SU-DHL-6 (cell line): ENCODE measurements at regions not wholly inside any gene's neighbourhood (a gene's known extent, or its start where the extent isn't known, plus 50 kb on each side); places are given as distances from the start of the nearest gene placed in this dataset.

Experiments
- H2AFZ ChIP-seq: fragments of 200-600 bp; sonication (generic); 2 replicates; pipeline ENCODE4 v1.6.1; 2014; ENCODE audit warnings: low read depth, mild to moderate bottlenecking, moderate library complexity, mixed read lengths, antibody characterized with exemption, low read length; ENCODE audit not compliant: severe bottlenecking
- H3F3A ChIP-seq: fragments of 200-600 bp; shearing (Covaris generic); 2 replicates; pipeline ENCODE4 v1.6.0; 2016; ENCODE audit warnings: antibody characterized with exemption, mild to moderate bottlenecking; ENCODE audit not compliant: insufficient read depth
- H3K27ac ChIP-seq: fragments of 200-600 bp; sonication (generic); 2 replicates; pipeline ENCODE4 v1.5.1; 2016; ENCODE audit warnings: low read depth, mild to moderate bottlenecking, low read length, moderate library complexity, mixed read lengths
- H3K27me3 ChIP-seq: fragments of 200-600 bp; sonication (generic), shearing (Covaris generic); 2 replicates; pipeline ENCODE4 v1.6.0; 2014; ENCODE audit warnings: mild to moderate bottlenecking, low read length
- H3K36me3 ChIP-seq: fragments of 200-600 bp; sonication (generic); 2 replicates; pipeline ENCODE4 v1.6.1; 2014; ENCODE audit warnings: mild to moderate bottlenecking, low read length, mixed read lengths
- H3K4me2 ChIP-seq: fragments of 300-600, 200-600 bp; shearing (Covaris generic), sonication (generic); 2 replicates; pipeline ENCODE4 v1.6.0; 2014; ENCODE audit warnings: low read length, low read depth, mild to moderate bottlenecking; ENCODE audit not compliant: poor library complexity, severe bottlenecking
- H3K4me3 ChIP-seq: fragments of 200-600 bp; sonication (generic); 2 replicates; pipeline ENCODE4 v1.5.1; 2014; ENCODE audit warnings: antibody characterized with exemption, low read length, mild to moderate bottlenecking, mixed read lengths; ENCODE audit not compliant: insufficient read depth, poor library complexity, severe bottlenecking
- H3K79me2 ChIP-seq: fragments of 200-600 bp; sonication (generic); 2 replicates; pipeline ENCODE4 v1.6.1; 2014; ENCODE audit warnings: mild to moderate bottlenecking, low read length, moderate library complexity; ENCODE audit not compliant: insufficient read depth
- H3K9ac ChIP-seq: fragments of 200-600 bp; sonication (generic); 2 replicates; pipeline ENCODE4 v1.7.0; 2014; ENCODE audit warnings: mild to moderate bottlenecking, low read length
- H3K9me2 ChIP-seq: fragments of 200-600 bp; sonication (generic); replicated peaks from 2 replicates; pipeline ENCODE4 v1.6.1; 2014; ENCODE audit warnings: low read length; ENCODE audit not compliant: insufficient read depth
- H3K9me3 ChIP-seq: fragments of 200-600 bp; sonication (generic); 2 replicates; pipeline ENCODE4 v1.6.1; 2014; ENCODE audit warnings: low read length, mixed read lengths; ENCODE audit not compliant: insufficient read depth
- H4K20me1 ChIP-seq: fragments of 200-600 bp; sonication (generic); 2 replicates; pipeline ENCODE4 v1.6.1; 2014; ENCODE audit warnings: low read depth, mild to moderate bottlenecking, antibody characterized with exemption, low read length, moderate library complexity, mixed read lengths
- CTCF ChIP-seq: fragments of 200-600 bp; sonication (generic); IDR thresholded peaks from one replicate; pipeline ENCODE4 v1.5.1; 2017; ENCODE audit warnings: antibody characterized with exemption, mild to moderate bottlenecking, low read length, moderate library complexity; ENCODE audit not compliant: insufficient read depth, poor library complexity, severe bottlenecking
- EZH2phosphoT487 ChIP-seq: fragments of 200-600 bp; sonication (generic), shearing (Covaris generic); conservative IDR thresholded peaks from 2 replicates; pipeline ENCODE4 v1.6.1; 2018; ENCODE audit warnings: mild to moderate bottlenecking, antibody characterized with exemption, low read length, moderate library complexity, mixed read lengths

DNA sequence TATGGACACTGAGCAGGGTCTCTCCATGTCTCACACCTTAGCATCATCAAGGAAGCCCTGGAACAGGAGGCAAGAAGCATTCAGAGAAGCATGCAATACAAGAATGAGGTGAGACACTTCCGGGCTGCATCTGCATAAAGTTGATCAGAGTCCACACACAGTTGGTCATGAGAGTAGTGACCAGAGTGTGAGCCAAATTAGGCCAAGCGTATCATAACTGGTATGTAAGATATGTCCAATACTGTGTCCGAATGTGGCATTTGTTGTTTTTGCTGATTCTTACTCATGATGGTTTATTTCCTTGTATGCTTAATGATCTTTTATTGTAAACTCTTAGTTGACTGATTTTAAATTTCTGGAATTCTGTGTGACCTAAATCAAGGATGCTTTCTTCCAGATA lies 315.7 kb downstream of the INSC start:
- H3K27ac ChIP-seq: no peak overlapping the region
- no peaks in the 10 kb centered on the region for H3F3A ChIP-seq
- H4K20me1 ChIP-seq: no peaks in the 10 kb centered on the region
- H3K79me2 ChIP-seq: no peaks in the 10 kb centered on the region
- no peak overlapping the region for H2AFZ ChIP-seq
- no peaks in the 10 kb centered on the region for H3K27me3 ChIP-seq
- no peaks in the 10 kb centered on the region for H3K36me3 ChIP-seq
- H3K9ac ChIP-seq: no peak overlapping the region
- H3K4me2 ChIP-seq: no peak overlapping the region
- H3K9me3 ChIP-seq: no peaks in the 10 kb centered on the region
- no peaks in the 10 kb centered on the region for H3K9me2 ChIP-seq
- TF ChIP-seq EZH2phosphoT487 (no peak), CTCF (no peak)
- no peak overlapping the region for H3K4me3 ChIP-seq

DNA sequence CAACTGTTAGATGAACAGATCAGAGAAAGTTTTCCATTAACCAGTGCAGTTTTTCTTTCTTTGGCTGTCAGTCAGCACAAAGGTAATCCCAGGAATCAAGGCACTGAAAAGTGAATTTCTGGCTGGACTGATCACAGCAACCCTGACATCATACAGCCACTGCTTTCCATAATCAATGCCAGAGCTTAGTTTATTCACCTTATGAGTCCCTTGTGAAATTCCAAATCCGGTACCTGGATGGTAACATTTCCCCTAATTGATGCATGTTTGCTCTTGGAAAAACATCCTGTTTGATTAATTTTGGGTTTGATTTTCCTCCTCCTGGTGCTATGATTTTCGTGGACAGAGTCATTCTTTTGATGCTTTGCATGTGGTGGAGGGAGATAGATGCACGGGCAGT lies 319.8 kb downstream of the INSC start:
- Histone ChIP-seq H3K9me3 (no peaks in the 10 kb centered on the region), H2AFZ (no peak overlapping the region), H3K9ac (no peak overlapping the region), H3K9me2 (no peaks in the 10 kb centered on the region), H3F3A (no peaks in the 10 kb centered on the region), H3K79me2 (no peaks in the 10 kb centered on the region), H4K20me1 (no peaks in the 10 kb centered on the region), H3K36me3 (no peaks in the 10 kb centered on the region), H3K4me2 (no peak overlapping the region), H3K4me3 (no peak overlapping the region), H3K27ac (no peak overlapping the region), H3K27me3 (no peaks in the 10 kb centered on the region)
- no peak for TF ChIP-seq CTCF
- TF ChIP-seq EZH2phosphoT487: no peak

GRCh38 chr11:15446315-15446714 lies 331.6 kb downstream of the INSC start:
- no peaks in the 10 kb centered on the region for H4K20me1 ChIP-seq
- no peak overlapping the region for H3K4me3 ChIP-seq
- no peaks in the 10 kb centered on the region for H3K9me2 ChIP-seq
- TF ChIP-seq CTCF (no peak), EZH2phosphoT487 (no peak)
- no peaks in the 10 kb centered on the region for H3K9me3 ChIP-seq
- H3K27me3 ChIP-seq: no peaks in the 10 kb centered on the region
- H3K4me2 ChIP-seq: no peak overlapping the region
- no peaks in the 10 kb centered on the region for H3K36me3 ChIP-seq
- no peak overlapping the region for H2AFZ ChIP-seq
- no peak overlapping the region for H3K27ac ChIP-seq
- H3K9ac ChIP-seq: no peak overlapping the region
- H3K79me2 ChIP-seq: no peaks in the 10 kb centered on the region
- H3F3A ChIP-seq: no peaks in the 10 kb centered on the region

DNA sequence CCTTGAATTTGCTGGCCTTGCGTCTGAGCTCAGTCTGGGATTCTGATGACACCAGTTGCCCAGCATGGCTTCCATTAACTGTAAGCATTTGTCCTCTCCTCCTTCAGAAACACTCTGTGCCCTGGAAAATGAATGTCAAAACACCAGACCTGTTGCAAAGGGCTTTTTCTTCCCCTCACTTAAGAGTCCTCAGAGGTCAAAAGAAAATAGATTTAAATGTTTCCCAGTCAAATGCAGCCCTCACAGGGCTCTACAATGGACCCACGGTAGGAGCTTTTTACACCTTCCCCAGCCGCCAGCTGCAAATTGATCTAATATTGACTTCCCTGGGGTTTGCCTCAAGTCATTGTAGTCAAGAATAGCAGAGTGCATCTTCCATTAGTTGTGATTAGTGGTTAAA lies 332.2 kb downstream of the INSC start:
- Histone ChIP-seq H3K9me2 (no peaks in the 10 kb centered on the region), H3F3A (no peaks in the 10 kb centered on the region), H3K36me3 (no peaks in the 10 kb centered on the region), H2AFZ (no peak overlapping the region), H3K27ac (no peak overlapping the region), H3K79me2 (no peaks in the 10 kb centered on the region), H3K4me3 (no peak overlapping the region), H3K27me3 (no peaks in the 10 kb centered on the region), H3K9ac (no peak overlapping the region), H3K9me3 (no peaks in the 10 kb centered on the region), H4K20me1 (no peaks in the 10 kb centered on the region), H3K4me2 (no peak overlapping the region)
- TF ChIP-seq CTCF (no peak), EZH2phosphoT487 (no peak)
